Left hindlimb (tissue), 1 donor: ENCODE measurements at regions not wholly inside any gene's neighbourhood (a gene's known extent, or its start where the extent isn't known, plus 50 kb on each side); places are given as distances from the start of the nearest gene placed in this dataset.
"Not testable (repeated sequence)": the region's sequence is repeated elsewhere in the genome, so short reads cannot be mapped to it uniquely, and the experiment has no call there.

Experiments
- DNase-seq: peaks from one replicate; pipeline ENCODE4 v3.0.0-alpha.2; 2018

DNA sequence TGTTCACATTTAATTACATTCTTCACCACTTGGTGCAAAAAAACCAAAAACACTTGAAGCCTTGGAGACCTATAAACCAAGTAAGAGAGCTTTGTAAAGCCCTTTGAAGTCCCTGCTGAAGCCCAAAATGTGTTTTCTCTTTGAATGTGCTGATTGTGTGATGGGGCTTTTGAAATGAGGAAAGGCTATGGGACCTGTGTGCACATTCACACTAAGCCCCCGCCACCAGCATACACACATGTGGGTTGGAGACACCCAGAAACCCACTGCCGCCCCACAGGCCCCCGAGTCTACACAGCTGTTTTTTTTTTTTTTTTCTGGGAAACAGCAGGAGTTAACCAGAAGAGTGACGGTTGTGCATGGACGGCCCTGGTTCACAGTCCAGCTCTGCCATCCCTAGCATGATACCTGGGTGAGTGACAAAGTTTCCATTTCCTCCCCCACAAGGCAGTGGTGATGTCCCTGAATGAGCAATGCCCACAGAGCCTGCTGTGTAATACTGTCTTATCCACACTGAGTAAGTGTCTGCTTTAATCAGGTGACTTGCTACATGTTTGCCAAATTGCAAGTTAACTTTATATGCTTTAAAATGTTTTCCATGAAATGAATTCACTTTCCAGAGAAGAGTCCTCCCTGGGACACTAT, 154.6 kb upstream of the GDF10 start:
- no peak for DNase-seq

DNA sequence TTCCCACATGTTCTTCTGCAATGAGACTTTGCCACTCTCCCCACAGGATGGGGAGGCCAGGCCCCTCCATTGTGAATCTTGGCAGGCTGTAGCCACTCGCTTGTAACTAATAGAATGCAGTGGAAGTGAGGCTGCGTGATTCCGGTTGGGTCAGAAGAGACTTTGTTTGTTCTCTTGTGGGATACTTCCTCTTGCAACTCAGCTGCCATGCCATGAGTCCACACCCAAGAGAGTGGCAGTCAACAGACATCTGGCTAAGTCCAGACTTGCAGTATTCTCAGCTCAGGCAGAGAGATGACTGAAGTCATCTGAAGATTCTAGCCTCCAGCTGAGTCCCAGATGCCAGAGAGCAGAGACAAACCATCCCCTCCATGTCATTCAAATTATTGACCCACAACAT, 153.4 kb upstream of the GDF10 start:
- DNase-seq = no peak

DNA sequence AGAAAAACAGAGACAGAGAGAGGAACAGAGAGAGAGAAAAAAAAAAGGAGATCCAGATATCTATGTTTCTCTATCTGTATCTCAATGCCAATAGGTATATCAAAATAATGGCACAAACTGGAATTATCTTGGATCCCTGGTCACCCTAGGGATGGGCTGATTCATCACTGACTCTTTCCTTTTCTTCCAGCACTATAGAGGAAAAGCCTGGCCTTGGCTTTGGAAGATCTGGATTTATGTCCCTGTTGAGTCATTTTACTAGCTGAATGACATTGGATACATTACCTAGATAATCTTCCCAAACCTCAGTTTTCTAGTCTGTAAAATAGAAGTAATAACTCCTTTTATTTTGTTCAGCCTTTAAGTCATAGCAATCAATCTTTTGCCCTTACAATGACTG, 152.8 kb upstream of the GDF10 start:
- DNase-seq = no peak

DNA sequence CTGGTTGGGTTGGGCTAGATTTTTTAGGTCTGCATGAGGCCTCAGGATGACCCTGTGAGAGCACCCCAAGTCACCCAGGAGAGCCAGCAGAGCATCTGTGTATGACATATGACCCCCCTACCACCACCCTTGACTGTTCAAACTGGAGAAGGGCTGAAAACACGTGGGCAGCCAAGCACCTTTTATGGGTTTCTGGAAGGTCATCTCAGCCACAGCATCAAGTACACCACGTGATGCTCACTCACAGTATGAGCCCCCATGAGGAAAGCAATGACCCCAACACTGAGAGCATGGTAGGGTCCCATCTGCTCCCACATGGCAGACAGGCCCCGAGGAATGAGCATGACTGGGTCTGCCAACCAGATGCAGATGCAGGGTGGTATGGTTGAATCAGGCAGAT, 149.4 kb upstream of the GDF10 start:
- DNase-seq = no peak

DNA sequence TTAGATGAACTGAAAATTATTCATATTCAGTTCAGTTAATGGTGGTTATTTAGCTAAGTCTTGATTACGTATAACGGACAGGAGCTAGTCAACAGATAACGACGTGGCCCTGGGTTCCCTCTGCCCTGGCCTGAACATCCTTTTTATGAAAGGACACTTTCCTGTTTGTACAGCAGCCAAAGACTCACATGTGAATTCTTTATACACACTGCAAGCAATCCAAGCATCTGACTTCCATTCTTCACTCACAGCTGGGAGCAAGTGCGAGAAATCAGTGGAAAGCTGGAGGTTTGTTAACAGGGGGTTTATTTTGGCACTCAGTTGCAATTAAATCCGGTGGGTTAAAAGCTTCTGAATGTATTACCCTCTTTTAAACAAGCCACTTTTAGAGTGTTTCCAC, 148.1 kb upstream of the GDF10 start:
- DNase-seq = no peak

DNA sequence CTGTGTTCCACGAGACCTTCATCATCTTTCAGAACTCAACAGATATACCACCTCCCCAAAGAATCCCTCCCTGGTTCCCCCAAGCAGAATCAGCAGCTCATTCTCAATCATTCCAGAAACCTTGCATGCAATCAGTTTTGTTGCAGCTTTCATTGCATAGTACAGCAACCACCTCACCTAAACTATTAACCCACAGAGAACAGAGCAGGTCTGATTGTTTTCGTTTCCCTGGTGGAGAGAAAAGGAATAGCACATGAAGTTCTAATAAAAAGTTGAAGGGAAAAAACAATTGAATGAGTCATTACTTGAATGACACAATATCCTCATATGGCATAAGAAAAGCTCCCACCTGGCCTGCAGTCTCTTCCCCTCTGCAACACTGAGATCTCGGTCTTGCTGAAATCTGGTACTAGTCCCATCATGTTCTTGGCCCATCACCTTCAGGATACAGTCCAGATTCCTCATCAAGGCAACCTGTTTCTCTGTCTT, 147.1 kb upstream of the GDF10 start:
- DNase-seq = no peak

- DNase-seq = no peak
Measured at GRCh38 chr10:47154762-47155161, 145.2 kb upstream of the GDF10 start.

- no peak for DNase-seq
Measured at GRCh38 chr10:47156873-47157272, 143.1 kb upstream of the GDF10 start.

GRCh38 chr10:47158116-47159071, 141.6 kb upstream of the GDF10 start:
- no peak for DNase-seq

- DNase-seq = no peak
Measured at GRCh38 chr10:47159361-47160260, 140.4 kb upstream of the GDF10 start.

DNA sequence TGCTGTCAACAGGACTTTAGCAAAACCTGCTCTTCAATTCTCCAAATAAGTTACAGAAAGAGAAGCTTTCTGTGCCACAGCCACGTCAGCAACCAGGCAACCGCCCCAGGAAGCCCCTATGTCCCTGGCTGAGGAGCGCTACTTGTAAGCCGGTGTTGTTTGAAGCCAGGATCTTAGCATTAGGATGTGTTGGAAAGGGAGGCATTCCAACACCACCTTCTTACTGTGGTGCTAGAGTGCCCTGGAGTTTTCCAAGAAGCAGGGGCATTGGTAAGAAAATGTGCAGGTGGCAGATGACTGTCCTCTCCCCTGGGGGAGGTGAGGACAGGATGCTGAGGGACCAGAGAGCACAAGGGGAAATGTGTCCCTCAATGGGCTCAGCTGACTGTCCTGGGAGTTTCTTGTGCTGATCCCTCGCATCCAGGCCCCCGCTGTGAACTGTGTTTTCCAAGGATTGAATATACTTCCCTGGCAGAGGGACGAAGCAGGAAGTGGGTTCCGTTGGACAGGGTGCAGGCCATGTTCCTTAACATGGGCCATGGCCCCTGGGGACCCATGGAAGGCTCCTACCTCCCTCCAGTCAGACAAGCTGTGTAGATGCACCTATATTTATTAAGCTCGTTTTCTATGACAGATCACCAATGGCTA, 139.6 kb upstream of the GDF10 start:
- peak; percentile 18 for DNase-seq

- DNase-seq = no peak
Measured at GRCh38 chr10:47160967-47161366, 139.0 kb upstream of the GDF10 start.

DNA sequence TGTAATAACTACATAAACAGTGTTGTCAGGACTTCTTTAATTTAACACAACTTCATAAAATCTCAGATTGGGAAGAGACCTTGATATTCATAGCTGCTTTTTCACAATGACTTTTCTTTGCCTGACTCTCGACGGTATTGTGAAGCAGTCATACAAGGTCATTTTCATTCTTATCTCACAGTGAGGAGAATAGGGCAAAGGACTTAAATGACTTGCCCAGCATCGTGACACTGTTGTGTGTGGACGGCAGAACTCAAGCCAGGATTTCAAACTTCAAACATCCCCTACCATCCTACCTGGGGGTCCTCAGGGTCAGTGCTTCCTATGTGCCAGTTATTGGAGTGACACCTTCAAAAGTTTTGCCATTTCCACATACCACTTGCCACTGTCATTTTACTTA, 138.5 kb upstream of the GDF10 start:
- no peak for DNase-seq

DNA sequence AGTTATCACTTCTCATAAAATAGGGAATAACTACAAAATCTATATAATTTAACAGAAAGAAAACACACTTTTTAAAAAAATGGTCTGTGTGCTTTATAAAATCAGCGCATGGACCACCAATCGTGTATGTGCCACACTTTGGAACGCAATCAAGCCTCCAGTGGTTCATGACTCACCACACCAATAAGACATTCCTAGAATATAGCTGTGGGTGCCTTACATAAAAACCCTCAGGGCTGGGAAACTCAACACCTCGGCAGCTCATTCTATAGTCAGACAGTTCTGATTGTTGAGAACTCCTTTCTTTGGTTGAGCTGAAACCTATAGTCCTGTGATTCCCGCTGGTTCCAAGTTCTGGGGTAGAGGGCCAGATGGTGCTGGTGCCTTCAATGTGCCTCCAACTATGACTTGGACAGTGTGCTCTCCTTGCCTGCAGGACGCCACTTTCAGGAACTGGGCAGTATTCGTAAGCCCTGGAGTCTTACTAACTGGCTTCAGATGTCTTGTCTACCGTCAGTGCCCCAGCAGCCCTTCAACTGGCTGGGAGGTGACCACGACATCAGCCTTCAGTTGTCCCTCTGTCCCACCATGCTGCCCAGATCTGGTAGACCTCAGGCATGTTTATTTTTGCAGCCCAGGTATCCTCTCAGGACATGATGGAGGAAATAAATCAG, 135.7 kb upstream of the GDF10 start:
- no peak for DNase-seq

GRCh38 chr10:47164800-47165128, 135.2 kb upstream of the GDF10 start:
- DNase-seq = no peak

DNA sequence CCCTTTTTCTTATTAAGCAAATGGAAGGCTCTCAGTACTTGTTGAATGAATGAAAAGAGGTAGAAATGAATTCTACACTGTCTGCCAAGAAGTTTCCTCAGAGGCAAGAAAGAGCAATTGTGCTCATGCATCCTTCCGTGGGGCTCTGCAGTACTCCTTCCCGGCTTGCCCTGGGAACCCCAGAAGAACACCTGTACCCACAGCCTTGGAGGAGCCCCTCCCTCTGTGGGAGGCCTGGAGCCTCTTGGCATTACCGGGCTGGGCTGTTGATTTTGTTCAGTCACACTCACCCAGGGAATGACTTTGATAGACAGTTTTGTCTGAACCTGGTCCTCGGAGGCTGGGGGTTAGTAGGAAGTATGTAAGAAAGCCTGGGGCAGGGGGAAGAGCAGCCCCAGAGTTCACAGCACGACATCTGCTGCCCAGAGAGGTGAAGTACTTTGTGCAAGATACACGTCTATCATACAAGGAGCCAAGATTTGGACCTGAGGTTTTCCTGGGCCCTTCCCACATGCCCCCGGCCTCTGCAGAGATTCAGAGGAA, 134.8 kb upstream of the GDF10 start:
- no peak for DNase-seq

GRCh38 chr10:47165711-47166404, 134.1 kb upstream of the GDF10 start:
- peak; percentile 82 for DNase-seq

DNA sequence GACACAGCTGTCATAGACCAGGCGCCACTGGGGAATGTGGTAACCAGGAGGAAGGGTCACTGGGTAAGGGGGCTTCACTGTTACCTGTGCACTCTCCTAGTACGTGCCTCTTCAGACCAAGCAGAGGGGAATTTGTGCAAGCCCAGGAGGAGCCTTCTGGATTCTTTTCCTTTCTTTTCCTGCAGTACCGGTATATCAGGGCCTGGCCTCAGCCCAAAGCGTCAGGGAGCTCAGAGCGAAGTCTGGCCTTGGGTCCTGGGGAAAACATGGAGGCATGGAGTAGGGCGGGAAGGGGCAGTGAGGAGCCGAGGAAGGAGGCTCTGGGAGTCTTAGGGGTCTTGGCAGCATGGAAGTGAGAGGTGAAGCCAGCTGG, 133.6 kb upstream of the GDF10 start:
- no peak for DNase-seq

DNA sequence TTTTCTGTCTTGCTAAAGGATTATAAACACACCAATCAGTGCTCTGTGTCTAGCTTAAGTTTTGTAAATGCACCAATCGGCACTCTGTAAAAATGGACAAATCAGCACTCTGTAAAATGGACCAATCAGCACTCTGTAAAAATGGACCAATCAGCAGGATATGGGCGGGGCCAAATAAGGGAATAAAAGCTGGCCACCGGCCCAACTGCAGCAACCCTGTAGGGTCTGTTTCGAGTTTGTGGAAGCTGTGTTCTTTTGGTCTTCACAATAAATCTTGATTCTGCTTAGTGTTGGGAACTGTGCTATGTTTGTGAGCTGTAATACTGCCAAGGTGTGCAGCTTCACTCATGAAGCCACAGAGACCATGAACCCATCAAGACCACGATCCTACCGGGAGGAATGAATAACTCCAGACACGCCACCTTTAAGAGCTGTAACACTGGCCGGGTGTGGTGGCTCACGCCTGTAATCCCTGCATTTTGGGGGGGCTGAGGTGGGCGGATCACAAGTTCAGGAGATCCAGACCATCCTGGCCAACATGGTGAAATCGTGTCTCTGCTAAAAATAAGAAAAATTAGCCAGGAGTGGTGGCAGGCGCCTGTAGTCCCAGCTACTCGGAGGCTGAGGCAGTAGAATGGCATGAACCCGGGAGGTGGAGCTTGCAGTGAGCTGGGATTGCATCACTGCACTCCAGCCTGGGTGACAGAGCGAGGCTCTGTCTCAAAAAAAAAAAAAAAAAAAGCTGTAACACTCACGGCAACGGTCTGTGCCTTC, 133.0 kb upstream of the GDF10 start:
- not testable (repeated sequence) for DNase-seq

- no peak for DNase-seq
Measured at GRCh38 chr10:47167591-47167990, 132.4 kb upstream of the GDF10 start.
